Lung (tissue), 11 donors: ENCODE measurements at regions not wholly inside any gene's neighbourhood (a gene's known extent, or its start where the extent isn't known, plus 50 kb on each side); places are given as distances from the start of the nearest gene placed in this dataset.

Experiments
- ATAC-seq: fragments of 200-7000 bp; cut with Tn5 transposase; one replicate; pipeline ENCODE4 v1.9.1; 2020; ENCODE audit warnings: moderate number of reproducible peaks; ENCODE audit not compliant: insufficient read depth, low FRiP score
- DNase-seq, 3 donors: peaks; one replicate each; pipeline ENCODE4 v3.0.0-alpha.2; 2013 to 2017
- H3K27ac ChIP-seq, 2 donors: one replicate each; pipeline ENCODE4 v1.5.1; 2013; ENCODE audit warnings: mild to moderate bottlenecking in 2 of 2, moderate library complexity in 2 of 2, control low read depth in 1 of 2, inconsistent platforms in 1 of 2, low read depth in 1 of 2, low read length in 1 of 2
- H3K27me3 ChIP-seq, 3 donors: one replicate each; pipeline ENCODE4 v1.5.1; 2013; ENCODE audit warnings: low read length in 2 of 3; ENCODE audit not compliant: control insufficient read depth in 3 of 3, insufficient read depth in 3 of 3
- H3K36me3 ChIP-seq, 4 donors: one replicate each; pipeline ENCODE4 v1.5.1; 2013; ENCODE audit warnings: low read length in 4 of 4, mild to moderate bottlenecking in 1 of 4, moderate library complexity in 1 of 4; ENCODE audit not compliant: control insufficient read depth in 4 of 4, insufficient read depth in 4 of 4
- H3K4me1 ChIP-seq, 5 donors: one replicate each; pipeline ENCODE4 v1.5.1; 2013; ENCODE audit warnings: low read length in 5 of 5, mild to moderate bottlenecking in 2 of 5, moderate library complexity in 1 of 5; ENCODE audit not compliant: control insufficient read depth in 5 of 5, insufficient read depth in 5 of 5
- H3K4me3 ChIP-seq: one replicate; pipeline ENCODE4 v1.5.1; 2013; ENCODE audit warnings: mild to moderate bottlenecking, control low read depth, moderate library complexity
- H3K9ac ChIP-seq, 2 donors: one replicate each; pipeline ENCODE4 v1.5.1; 2013; ENCODE audit warnings: low read length in 2 of 2, control low read depth in 1 of 2; ENCODE audit not compliant: insufficient read depth in 1 of 2
- H3K9me3 ChIP-seq, 4 donors: one replicate each; pipeline ENCODE4 v1.5.1; 2013; ENCODE audit warnings: low read length in 3 of 4, mild to moderate bottlenecking in 1 of 4, moderate library complexity in 1 of 4; ENCODE audit not compliant: control insufficient read depth in 4 of 4, insufficient read depth in 3 of 4
- WGBS, 2 donors: extraction: QIAGEN DNeasy Blood & Tissue Kit; methylation state at CpG; one replicate each; pipeline ENCODE4 v1.1.7; 2013; 5-methylcytosine and 5-hydroxymethylcytosine counted together
- TF ChIP-seq, protein P1 (sequence below): IDR thresholded peaks from 2 replicates; pipeline ENCODE4 v1.5.1; 2012; ENCODE audit warnings: mild to moderate bottlenecking; ENCODE audit errors: control extremely low read depth, extremely low read depth
- donor health status: control.
- donor health status: control.
- donor health status: Bipolar disorder and iron deficiency.
- donor health status: healthy.
- donor health status: DM: yes; HTN: yes; CAD: no.

DNA sequence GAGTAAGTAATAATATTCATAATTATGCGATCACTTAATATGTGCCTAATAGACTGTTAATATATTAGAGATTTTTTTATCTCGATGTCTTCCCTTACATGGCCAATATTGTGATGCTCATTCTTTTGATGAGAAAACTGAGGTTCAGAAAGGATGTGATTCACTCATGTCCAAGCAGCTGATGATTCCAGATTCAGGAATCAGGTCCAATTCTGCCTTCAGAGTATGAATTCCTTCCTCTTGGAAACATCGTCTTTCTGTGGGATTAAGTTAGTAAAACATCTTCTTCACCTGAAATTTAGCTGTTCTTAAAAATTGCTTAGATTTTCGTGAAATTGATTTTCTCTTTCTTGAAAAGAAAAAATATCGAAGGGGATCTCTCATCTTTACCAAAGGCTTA is 242.5 kb upstream of the RFX3 start:
- H3K9me3 ChIP-seq: peaks cover 0 to 4% (median 0%) of the 10 kb centered on the region in 4 donors
- no peak overlapping the region for H3K9ac ChIP-seq
- H3K27ac ChIP-seq: no peak overlapping the region
- DNase-seq (no peak), ATAC-seq (no peak)
- no peaks in the 10 kb centered on the region for H3K4me1 ChIP-seq
- TF ChIP-seq, protein P1, sequence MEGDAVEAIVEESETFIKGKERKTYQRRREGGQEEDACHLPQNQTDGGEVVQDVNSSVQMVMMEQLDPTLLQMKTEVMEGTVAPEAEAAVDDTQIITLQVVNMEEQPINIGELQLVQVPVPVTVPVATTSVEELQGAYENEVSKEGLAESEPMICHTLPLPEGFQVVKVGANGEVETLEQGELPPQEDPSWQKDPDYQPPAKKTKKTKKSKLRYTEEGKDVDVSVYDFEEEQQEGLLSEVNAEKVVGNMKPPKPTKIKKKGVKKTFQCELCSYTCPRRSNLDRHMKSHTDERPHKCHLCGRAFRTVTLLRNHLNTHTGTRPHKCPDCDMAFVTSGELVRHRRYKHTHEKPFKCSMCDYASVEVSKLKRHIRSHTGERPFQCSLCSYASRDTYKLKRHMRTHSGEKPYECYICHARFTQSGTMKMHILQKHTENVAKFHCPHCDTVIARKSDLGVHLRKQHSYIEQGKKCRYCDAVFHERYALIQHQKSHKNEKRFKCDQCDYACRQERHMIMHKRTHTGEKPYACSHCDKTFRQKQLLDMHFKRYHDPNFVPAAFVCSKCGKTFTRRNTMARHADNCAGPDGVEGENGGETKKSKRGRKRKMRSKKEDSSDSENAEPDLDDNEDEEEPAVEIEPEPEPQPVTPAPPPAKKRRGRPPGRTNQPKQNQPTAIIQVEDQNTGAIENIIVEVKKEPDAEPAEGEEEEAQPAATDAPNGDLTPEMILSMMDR: no peak
- no peaks in the 10 kb centered on the region for H3K27me3 ChIP-seq
- no peak overlapping the region for H3K4me3 ChIP-seq
- 92 to 96% methylated on average over 5 of the region's 5 CpGs for WGBS, 2 donors
- no peaks in the 10 kb centered on the region for H3K36me3 ChIP-seq

DNA sequence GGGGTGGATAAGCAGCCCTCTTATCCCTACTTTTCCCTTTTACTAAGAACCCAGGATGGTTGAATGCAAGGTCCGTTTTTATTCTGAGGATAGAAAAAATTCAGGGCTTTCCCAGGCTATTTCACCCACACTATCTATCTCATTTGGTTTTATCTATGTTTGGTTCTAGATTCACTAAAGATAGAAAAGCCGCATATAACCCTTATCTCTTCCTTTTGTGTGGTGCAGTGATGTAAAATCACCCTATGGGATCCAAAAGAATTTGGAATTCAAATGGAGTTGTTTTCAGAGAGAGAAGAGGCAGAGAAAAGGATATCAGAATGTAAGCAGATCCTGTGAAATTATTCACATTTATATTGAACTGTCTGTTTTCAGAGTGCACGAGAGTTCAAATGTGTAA is 236.3 kb upstream of the RFX3 start:
- DNase-seq (no peak), ATAC-seq (no peak)
- 63 to 67% methylated on average over 3 of the region's 3 CpGs for WGBS, 2 donors
- Histone ChIP-seq H3K9me3 (peaks cover 0 to 7% (median 1%) of the 10 kb centered on the region in 4 donors), H3K27ac (no peak overlapping the region), H3K27me3 (no peaks in the 10 kb centered on the region), H3K36me3 (no peaks in the 10 kb centered on the region), H3K4me3 (no peak overlapping the region), H3K9ac (no peak overlapping the region), H3K4me1 (peaks cover 0 to 5% (median 0%) of the 10 kb centered on the region in 5 donors)
- TF ChIP-seq, protein P1: no peak

DNA sequence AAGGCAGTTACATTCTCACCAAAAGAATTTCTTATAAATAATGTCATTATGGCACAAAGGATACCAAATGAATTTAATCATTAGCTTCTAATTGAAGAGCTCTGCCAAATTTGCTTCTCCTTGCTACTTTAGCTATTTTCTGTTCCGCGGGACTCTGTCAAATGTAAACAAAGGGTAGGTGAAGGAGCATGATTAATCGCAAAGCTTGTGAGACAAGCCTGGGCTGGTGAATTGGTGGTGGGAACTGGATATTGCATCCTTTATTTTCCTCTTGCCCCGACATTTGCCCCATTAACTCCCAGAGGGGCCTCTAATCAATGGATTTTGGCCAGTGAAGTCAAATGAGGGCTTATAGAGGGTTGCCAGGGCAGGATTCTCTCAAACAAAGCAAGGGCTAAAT is 234.2 kb upstream of the RFX3 start:
- Histone ChIP-seq H3K4me3 (no peak overlapping the region), H3K36me3 (no peaks in the 10 kb centered on the region), H3K27me3 (no peaks in the 10 kb centered on the region), H3K4me1 (peaks cover 0 to 5% (median 0%) of the 10 kb centered on the region in 5 donors), H3K9ac (no peak overlapping the region), H3K27ac (no peak overlapping the region), H3K9me3 (peaks cover 0 to 7% (median 1%) of the 10 kb centered on the region in 4 donors)
- DNase-seq (peak in 2 of 3 donors; percentile 13 to 32), ATAC-seq (no peak)
- TF ChIP-seq, protein P1: no peak
- WGBS, 2 donors: 24 to 31% methylated on average over 4 of the region's 4 CpGs
